D341Med (cell line): ENCODE measurements at regions not wholly inside any gene's neighbourhood (a gene's known extent, or its start where the extent isn't known, plus 50 kb on each side); places are given as distances from the start of the nearest gene placed in this dataset.
"Not testable (repeated sequence)": the region's sequence is repeated elsewhere in the genome, so short reads cannot be mapped to it uniquely, and the experiment has no call there.

ENCODE experiments used
- DNase-seq: peaks from one replicate; pipeline ENCODE4 v3.0.0; 2012; ENCODE audit warnings: low spot score

DNA sequence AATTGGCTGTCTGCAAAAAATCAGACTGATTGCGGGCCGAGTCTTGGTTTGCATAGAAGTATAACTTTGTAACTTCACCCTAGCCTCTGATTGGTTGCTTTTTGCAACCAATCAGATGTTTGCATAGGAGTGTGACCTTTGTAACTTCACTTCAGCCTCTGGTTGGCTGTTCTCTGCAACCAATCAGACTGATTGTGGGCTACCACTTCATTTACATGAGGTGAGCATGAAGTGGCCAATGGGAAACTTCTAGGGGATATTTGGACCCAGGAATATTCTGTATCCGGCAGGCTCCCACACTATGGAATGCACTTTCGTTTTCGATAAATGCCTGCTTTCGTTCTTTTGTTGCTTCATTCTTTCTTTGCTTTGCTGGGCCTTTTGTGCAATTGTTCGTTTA is 667.7 kb downstream of the FAM133A start:
- DNase-seq = not testable (repeated sequence)

DNA sequence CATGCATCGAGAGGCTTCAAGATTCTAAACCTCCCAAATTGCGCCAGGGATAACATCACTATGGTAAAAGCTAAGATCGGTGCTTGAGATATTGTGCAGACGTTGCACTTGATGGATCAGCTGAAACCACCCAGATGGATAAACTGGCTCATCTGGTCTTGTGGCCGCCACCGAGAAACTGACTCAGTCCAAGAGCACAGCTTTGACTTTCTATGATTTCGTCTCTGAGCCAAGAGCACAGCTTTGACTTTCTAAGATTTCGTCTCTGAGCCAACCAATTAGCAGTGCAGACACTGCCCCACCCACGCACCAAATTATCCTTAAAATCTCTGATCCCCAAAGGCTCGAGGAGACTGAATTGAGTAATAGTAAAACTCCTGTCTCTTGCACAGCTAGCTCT is 687.2 kb downstream of the FAM133A start:
- no peak for DNase-seq

DNA sequence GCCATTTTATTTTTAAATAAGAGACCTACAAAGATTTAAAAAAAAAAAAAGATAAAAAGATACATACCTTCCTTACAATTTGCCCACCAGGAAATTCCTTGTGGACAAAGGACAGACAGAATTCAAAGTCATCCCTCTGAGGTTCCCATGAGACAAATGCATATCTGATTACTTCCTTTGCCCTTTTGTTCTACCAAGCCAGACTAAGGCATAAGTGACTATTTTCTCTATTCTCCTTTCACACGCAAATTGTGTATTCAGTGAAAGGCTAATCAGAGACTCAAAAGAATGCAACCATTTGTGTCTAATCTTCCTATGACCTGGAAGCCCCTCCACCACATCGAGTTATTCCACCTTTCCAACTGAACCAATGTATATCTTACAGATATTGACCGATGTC is 691.7 kb downstream of the FAM133A start:
- DNase-seq = no peak

DNA sequence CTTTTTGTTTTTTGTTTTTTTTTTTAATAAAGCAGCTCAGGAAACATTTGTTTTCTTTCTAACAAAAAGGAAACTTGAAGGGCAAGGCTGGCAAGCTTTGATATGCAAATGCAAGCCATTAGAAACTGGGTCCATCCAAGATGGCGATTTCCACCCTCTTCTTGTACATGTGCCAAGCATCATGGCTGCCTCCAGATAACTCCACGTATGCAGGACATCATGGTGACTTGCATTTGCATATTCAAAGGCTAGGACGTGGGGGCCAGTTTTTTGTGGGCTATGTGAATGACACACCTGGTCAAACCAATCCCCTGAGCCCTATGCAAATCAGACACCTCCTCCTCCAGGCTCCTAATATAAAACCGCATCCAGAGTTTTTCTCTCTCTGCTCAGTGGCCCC is 692.6 kb downstream of the FAM133A start:
- DNase-seq = no peak

DNA sequence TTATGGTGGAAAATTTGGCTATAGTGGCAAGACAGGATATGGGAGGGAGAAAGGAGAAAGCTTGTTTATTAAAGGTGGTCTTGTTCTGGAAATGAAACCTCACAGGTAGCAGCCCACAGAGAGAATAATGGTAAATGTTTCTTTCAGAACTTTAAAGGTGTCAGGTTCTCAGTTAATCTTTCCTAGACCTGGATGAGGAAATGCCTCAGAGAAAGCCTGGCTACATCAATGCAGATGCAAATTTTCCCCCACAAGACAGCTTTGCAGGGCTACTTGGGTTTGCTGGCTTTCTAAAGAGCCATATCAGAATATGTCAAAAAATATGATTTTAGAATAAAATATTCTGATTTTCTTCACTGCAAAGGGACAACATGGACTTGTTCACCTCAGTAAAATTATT is 715.0 kb downstream of the FAM133A start:
- DNase-seq = no peak

DNA sequence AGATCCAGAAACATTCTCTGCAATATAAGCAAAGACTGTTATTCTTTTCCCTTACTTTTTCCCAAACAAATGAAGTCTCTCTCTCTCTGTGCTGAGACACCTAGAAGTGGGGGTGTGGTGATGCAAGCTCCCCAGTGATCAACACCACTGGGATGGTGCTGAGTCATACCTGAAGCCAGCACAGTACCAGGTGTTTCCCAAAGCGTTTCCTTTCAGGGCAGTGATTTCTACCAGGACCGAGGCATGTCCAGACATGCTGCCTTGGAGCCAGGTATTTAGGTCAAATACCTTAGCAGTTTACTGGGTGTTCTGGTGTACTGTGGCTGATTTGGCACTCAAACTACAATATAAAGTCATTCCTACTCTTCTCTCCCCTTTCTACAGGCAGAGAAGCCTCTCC is 726.5 kb downstream of the FAM133A start:
- DNase-seq = no peak

DNA sequence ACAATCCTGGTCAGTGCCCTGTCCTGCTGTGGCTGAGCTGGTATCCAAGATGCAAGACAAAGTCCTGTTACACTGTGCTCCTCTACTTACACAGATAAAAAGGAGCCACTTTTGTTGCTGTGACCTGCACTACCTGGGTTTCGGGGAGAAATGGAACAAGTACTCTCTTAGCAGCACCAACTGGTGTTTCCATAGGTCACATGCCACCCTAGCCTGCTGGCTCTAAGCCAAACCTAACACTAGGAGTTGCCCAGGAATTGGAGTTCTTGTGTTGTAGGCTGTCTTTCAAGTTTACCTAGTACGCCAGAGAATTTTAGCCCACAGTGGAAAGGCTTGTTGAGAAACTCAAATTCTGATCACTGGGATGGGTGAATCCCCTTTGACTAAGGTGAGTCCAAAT is 727.4 kb downstream of the FAM133A start:
- DNase-seq = no peak

DNA sequence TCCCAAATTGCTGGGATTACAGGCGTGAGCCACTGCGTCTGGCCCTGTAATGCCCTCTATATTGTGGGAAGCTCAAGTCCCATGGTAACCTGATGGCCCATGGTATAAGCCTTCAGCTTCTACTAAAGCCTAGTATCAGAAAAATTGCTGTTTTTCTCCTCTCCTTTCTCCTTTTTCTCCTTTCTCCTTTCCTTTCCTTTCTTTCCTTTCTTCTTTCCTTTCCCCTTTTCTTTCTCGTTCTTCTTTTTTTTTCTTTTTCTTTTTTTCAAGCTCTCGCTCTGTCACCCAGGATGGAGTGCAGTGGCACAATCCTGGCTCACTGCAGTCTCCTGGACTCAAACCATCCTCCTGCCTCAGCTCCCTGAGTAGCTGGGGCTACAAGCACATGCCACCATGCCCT is 740.7 kb downstream of the FAM133A start:
- DNase-seq = no peak

DNA sequence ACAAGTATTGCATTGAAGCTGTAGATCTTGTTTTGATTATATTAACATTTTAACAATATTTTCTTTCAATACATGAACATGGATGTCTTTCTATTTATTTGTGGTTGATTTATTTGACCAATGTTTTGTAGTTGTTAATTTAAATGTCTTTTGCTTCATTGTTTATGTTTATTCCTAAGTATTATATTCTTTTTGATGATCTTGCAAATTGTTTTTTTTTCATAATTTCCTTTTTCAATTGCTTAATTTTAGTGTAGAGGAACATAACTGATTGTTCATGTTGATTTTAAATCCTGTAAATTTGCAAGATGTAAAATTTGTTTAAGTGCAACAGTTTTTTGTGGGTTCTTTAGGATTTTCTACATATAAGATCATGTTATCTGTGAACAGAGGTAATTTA is 744.1 kb downstream of the FAM133A start:
- DNase-seq = no peak

DNA sequence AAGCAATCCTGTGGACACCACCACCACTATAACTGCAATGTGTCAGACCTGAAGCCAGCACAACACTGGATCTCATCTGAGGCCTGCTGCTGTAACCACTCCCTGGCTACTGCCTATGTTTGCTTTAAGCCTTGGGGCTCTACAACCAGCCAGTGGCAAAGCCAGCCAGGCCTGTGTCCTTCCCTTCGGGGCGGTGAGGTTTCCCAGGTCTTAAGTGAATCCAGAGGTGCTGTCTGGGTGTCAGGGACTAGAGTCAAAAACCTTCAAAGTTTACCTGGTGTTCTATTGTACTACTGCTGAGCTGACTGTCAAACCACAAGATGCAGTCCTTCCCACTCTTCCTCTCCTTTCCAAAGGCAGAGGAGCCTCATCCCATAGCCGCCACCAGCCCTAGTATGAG is 750.5 kb downstream of the FAM133A start:
- no peak for DNase-seq

DNA sequence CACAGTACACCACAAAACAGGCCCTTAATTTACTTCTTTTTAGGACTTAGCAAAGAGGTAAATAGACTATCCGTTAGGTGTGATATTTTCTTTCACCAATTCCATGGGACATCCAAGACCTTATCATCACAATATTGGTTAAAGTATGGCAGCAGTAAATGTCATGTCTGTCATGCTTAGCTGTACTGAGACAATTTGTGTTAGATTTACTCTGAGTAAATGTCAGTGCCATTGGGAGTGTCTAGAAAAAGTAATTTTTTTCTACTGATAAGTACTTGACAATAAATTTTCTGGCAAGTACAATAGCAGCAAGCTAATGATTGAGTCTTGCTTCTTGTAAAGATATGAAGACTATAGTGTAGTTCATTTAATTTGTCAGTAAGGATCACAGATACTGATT is 756.1 kb downstream of the FAM133A start:
- DNase-seq = no peak

DNA sequence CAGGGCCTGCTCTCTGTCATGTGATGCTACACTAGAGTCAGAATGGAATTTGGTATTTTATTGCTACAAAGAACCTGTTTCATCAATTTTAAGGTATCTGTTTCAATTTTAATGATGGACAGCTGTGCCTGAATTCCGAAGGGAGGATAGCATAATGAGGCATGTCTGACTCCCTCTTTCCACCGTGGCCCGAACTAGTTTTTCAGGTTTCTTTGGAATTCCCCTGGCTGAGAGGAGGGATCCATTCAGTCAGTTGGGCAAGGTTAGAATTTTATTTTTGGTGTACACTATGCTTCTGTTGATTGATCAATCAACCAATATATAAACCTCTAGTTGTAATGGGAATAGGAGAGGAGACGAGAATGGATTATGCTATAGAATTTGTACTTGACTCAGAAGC is 761.8 kb downstream of the FAM133A start:
- no peak for DNase-seq

DNA sequence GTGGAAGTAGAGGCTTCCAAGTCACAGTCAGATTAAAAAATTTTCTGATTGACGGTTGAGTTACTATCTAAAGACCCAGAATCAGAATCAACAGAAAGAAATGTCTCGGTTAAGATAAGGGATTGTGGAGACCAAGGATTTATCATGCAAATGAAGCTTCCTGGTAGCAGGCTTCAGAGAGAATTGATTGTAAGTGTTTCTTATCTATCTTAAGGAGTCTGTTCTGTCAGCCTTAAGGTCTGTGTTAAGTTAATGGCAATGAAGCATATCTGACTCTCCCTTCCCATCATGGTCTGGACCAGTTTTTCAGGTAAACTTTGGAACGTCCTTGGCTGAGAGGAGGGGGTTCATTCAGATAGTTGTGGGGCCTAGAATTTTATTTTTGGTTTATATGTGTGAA is 780.2 kb downstream of the FAM133A start:
- no peak for DNase-seq

DNA sequence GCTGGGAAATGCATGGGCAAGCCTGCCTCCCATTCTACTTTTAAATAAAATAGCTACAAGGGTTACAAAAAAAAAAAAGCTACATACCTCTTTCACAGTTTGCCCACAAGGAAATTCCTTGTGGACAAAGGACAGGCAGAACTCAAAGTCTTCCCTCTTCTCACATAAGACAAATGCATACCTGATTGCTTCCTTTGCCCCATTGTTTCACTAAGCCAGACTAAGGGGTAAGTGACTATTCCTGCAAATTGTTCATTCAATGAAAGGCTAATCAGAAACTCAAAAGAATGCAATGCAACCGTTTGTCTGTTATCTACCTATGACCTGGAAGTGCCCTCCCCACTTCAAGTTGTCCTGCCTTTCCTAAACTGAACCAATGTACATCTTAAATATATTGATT is 780.6 kb downstream of the FAM133A start:
- no peak for DNase-seq

DNA sequence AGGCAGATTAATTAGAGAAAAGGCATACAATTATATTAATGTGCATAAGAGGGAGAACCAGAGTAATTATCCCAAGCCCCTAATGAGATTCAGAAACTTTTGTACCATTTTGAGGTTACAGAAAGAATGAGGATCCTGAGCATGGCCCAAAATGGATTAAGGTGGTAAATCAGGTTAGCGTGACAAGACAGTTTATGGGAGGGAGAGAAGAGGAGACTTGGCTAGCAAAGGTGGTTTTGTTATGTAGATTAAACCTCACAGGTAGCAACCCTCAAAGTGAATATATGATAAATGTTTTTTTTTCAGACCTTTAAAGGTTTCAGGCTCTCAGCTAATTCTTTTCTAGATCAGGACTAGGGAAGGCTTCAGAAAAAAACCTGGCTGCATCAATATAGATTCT is 781.8 kb downstream of the FAM133A start:
- no peak for DNase-seq

DNA sequence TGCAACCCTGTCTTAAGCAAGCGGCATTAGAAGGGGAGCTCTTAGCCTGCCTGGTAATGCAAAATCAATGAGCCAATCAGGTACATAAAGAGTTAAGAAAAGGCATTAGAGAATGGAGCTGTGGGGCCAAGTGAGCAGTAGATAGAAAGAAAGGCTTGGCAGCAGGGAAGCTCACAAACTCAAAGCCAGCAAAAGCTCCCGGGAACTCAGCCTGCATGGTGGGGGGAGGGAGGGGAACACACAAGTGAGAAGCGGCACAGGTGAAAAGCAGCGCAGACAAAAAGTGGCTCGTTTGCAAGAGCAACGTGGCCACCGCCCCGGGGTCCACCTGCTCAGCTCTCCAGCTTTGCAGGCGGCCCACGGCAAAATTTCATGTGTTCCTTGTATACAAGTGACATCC is 818.5 kb downstream of the FAM133A start:
- DNase-seq = no peak

DNA sequence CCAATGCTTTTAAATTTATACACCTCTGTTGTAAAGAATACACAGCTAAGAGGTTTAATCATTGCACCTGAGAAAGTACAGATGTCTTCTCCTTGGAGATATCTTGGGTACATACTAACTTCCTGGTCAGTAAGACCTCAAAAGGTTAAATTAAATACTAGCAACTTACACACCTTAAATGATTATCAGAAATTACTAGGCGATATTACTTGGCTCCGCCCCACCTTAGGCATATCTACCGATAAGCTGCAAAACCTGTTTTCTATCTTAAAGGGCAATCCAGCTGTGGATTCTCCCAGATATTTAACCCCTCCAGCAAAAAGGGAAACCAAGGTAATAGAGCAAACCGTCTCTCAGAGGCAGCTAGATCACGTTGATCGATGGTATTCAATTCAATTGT is 819.4 kb downstream of the FAM133A start:
- DNase-seq = no peak

DNA sequence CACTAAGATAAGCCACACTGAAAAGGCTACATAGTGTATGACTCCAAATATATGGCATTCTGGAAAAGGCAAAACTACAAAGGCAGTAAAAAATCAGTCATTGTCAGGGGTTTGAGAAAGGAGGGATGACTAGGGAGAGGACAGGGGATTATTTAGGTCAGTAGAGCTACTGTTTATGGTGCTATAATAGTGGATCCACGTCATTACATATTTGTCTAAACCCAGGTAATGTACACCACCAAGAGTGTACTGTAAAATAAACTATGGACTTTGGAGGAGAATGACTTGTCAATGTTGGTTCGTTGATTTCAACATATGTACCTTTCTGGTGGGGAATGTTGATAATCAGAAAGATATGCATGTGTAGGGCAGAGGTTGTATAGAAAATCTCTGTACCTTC is 837.6 kb downstream of the FAM133A start:
- no peak for DNase-seq

DNA sequence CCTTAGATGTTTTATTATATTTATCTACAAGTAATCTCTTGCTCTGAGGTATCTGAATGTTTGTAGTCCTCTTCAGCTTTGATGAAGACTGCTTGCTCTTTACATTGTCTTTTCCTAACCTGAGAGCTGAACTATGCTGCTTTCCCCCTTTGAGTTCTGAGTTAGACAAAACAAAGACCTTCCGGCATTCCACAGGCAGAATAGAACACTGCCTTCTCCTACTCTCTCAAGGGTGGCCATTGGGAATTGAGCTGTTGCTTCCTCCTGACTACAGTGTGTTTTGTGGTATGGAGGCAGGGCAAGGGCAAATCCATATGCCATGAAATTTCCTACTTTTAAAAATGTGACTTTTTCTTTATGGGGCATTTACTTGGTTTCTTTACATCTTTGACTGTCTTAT is 841.0 kb downstream of the FAM133A start:
- no peak for DNase-seq

DNA sequence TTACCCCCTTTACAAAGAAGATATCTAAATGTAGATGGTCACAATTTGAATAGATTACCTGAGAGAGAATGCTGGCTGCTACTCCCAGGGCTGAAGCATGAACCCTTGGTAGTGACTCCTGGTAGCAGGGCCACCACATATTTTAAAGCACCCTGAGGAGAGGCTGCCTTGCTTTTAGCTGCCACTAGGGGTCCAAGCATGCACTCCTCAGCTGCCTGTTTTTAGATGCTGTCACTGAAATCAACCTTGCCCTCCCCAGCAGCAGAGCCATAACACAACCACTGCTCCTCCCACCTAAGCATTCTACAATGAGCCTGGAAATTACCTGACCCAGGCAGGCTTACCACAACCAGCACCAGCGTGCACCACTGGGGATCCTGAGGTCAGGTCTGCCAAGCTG is 850.9 kb downstream of the FAM133A start:
- DNase-seq = no peak

DNA sequence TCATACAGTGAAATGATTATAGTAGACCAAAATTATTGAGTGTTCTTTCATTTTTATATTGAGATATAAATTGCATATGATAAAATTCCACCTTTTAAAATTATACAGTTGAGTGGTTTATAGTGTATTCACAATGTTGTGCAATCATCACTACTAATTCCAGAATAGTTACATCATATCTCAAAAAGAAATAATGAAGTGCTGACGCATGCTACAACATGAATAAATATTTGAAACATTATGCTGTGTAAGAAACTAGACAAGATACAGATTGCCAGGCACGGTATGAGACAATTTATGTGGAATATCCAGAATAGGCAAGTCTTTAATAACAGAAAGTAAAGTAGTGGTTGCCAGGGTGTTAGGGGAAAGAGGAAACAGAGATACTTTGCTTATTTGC is 871.7 kb downstream of the FAM133A start:
- no peak for DNase-seq

DNA sequence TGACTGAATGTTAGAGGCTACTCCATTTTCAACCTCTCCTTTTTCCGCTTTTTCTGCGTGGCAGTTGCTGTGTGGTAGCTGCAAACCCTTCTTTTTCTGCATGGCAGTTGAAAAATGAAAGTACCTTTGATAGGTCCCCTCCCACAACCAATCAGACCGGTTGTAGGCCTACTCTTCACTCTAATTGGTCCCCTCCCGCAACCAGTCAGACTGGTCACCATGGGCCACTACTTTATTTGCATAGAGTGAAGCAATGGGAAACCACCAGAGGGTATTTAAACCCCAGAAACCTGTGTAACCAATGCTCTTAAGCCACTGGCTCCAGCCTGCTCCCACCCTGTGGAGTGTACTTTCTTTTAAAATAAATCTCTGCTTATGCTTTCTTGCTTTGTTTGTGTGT is 877.8 kb downstream of the FAM133A start:
- DNase-seq = no peak

DNA sequence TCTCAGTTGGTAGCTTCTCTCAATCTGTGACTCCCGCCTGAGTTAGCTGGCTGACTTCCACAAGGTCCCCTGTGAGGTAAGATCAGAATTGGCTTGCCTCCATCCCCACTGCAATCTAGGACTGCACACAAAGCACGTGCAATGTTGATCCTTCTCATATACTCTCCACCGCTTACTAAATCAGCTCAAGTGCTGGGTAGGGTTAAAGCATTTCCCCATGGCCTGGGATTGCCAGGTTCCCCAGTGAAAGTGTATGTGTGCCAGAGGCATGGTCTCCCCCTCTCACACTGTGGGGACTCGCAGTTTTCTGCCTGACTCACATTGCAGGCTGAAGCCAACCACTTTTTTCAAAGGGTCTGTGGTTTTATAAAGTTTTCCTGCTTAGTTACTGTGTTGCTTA is 886.9 kb downstream of the FAM133A start:
- DNase-seq = no peak

DNA sequence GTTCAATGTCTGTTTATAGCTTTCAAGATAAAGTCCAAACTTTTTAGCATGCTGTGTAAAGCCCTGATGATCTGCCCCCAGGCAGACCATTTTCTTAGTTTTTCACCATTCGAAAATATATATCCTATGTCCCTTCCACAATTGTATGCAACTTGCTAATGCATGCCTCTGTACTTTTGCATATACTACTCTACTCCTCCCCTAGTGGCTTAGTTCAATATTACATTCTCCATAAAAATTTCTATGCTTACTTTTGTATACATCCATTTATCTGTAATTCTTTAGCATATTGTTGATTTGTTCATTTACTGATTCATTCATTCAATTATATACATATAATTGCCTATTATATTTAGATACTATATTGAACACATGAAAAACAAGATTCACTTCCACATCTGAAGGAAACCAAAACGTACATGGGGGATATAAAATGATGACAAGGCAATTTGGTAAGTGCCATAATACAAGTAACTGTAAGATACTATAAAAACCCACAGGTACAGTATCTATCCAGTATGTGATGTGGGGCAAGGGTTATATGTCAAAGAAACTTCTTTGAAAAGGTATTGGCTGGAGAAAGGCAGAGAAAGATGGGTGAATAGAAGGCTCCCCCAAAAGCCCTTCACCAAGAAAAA is 902.5 kb downstream of the FAM133A start:
- DNase-seq = no peak

DNA sequence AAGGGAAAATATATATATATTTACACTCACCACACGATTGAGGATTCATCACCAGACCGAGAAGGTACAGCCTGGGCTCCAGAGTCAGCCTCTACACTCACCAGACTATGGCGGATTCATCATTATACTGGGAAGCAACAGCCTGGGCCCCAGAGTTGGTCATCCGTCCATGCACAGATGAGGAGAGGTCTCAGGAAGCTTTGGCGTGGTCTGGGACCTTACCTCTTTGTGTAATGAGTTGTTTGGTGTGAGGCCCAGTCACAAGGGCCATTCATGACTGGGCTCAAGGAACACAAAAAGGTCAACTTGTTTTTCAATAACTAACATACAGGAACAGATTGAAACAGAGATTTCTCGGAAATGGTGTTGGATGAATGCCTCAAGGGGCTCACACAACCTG is 926.1 kb downstream of the FAM133A start:
- DNase-seq = no peak
